ENCODE measurements at regions not wholly inside any gene's neighbourhood (a gene's known extent, or its start where the extent isn't known, plus 50 kb on each side); places are given as distances from the start of the nearest gene placed in this dataset.

DNA sequence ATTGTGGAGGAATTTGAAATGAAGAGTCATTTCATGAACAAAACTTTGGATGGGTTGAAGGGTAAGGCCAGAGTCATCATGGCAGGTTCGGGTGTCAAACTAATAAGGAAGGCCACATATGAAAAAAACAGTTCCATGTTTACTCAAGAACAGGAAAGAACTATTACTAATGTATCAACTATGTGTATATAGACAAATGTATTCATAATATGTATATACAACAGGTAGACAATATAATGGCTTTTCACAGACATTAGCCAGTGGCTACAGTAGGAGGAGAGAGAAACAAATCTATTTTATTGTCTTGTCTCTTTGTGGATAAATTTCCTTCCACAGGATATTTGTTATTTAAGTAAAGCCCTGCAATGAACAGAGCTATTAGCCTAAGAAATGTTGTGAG lies 101.1 kb downstream of the CBLL2 start:
- Histone ChIP-seq H3K4me3 (no peak overlapping the region), H3K4me1 (no peaks in the 10 kb centered on the region), H3K27me3 (no peaks in the 10 kb centered on the region), H3K9me3 (no peaks in the 10 kb centered on the region), H3K36me3 (no peaks in the 10 kb centered on the region), H3K27ac (no peak overlapping the region)
- no peak for TF ChIP-seq POLR2A (IDR thresholded peaks at IDR 0.05)
- TF ChIP-seq, protein P1, sequence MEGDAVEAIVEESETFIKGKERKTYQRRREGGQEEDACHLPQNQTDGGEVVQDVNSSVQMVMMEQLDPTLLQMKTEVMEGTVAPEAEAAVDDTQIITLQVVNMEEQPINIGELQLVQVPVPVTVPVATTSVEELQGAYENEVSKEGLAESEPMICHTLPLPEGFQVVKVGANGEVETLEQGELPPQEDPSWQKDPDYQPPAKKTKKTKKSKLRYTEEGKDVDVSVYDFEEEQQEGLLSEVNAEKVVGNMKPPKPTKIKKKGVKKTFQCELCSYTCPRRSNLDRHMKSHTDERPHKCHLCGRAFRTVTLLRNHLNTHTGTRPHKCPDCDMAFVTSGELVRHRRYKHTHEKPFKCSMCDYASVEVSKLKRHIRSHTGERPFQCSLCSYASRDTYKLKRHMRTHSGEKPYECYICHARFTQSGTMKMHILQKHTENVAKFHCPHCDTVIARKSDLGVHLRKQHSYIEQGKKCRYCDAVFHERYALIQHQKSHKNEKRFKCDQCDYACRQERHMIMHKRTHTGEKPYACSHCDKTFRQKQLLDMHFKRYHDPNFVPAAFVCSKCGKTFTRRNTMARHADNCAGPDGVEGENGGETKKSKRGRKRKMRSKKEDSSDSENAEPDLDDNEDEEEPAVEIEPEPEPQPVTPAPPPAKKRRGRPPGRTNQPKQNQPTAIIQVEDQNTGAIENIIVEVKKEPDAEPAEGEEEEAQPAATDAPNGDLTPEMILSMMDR (IDR thresholded peaks at IDR 0.05), result no peak
- TF ChIP-seq POLR2AphosphoS5 (IDR thresholded peaks at IDR 0.05), result no peak
- no peak for TF ChIP-seq EP300 (IDR thresholded peaks at IDR 0.05; ENCODE audit: low read depth)
- intact Hi-C loops (cut with DNase I; ENCODE audit: low total_unique reads) (no loop called here), in situ Hi-C loops (cut with MboI; ENCODE audit: low pct_ligation_motif_present in 1 of 4, low pct_unique_long_range_greater_than_20kb in 1 of 4, low sequenced_read_pairs in 3 of 4) (no loop called here)
- DNase-seq, result no peak
- WGBS, 2 donors (ENCODE audit: low coverage in 1 of 2), result 27% methylated on average over 1 of the region's 1 CpG; no CpG with 5 or more reads in 1 of the 2 donors

GRCh38 chrX:22376369-22376768 lies 103.7 kb downstream of the CBLL2 start:
- in situ Hi-C loops (cut with MboI; ENCODE audit: low pct_ligation_motif_present in 1 of 4, low pct_unique_long_range_greater_than_20kb in 1 of 4, low sequenced_read_pairs in 3 of 4), result no loop called here
- Histone ChIP-seq H3K9me3 (no peaks in the 10 kb centered on the region), H3K27me3 (no peaks in the 10 kb centered on the region), H3K4me1 (no peaks in the 10 kb centered on the region), H3K4me3 (no peak overlapping the region), H3K27ac (no peak overlapping the region), H3K36me3 (no peaks in the 10 kb centered on the region)
- TF ChIP-seq EP300 (IDR thresholded peaks at IDR 0.05; ENCODE audit: low read depth) (no peak), POLR2AphosphoS5 (IDR thresholded peaks at IDR 0.05) (no peak), POLR2A (IDR thresholded peaks at IDR 0.05) (no peak)
- TF ChIP-seq, protein P1 (IDR thresholded peaks at IDR 0.05), result no peak
- 68 to 83% methylated on average over 1 to 2 of the region's 2 CpGs for WGBS, 2 donors (ENCODE audit: low coverage in 1 of 2)
- DNase-seq, result no peak
- intact Hi-C loops (cut with DNase I; ENCODE audit: low total_unique reads), result no loop called here

DNA sequence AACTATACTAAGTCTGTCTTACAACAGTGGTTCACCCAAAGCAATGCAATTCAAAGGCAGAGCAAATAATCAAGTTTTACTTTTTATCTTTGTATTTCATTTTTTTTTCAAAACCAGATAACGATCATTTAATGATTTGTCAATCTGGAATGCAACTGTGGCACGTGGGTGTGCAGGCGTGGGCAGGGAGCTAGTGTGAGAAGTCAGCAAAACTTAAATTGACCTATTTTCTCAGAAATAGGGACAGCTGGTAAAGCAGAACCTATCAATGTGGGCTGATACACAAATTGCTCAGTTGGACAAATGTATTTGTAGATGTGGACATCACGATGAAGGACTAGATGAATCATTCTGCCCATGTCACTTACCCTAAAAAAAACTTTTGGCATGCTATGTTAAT lies 105.6 kb downstream of the CBLL2 start:
- WGBS, 2 donors (ENCODE audit: low coverage in 1 of 2), result 61 to 65% methylated on average over 3 to 4 of the region's 4 CpGs
- H3K4me3 ChIP-seq, result no peak overlapping the region
- intact Hi-C loops (cut with DNase I; ENCODE audit: low total_unique reads) (no loop called here), in situ Hi-C loops (cut with MboI; ENCODE audit: low pct_ligation_motif_present in 1 of 4, low pct_unique_long_range_greater_than_20kb in 1 of 4, low sequenced_read_pairs in 3 of 4) (no loop called here)
- TF ChIP-seq POLR2AphosphoS5 (IDR thresholded peaks at IDR 0.05) (no peak), POLR2A (IDR thresholded peaks at IDR 0.05) (no peak), EP300 (IDR thresholded peaks at IDR 0.05; ENCODE audit: low read depth) (no peak)
- TF ChIP-seq, protein P1 (IDR thresholded peaks at IDR 0.05), result no peak
- H3K4me1 ChIP-seq, result no peaks in the 10 kb centered on the region
- H3K27ac ChIP-seq, result no peak overlapping the region
- no peaks in the 10 kb centered on the region for H3K9me3 ChIP-seq
- H3K27me3 ChIP-seq, result no peaks in the 10 kb centered on the region
- H3K36me3 ChIP-seq, result no peaks in the 10 kb centered on the region
- no peak for DNase-seq

GRCh38 chrX:22383988-22384387 lies 111.3 kb downstream of the CBLL2 start:
- TF ChIP-seq EP300 (IDR thresholded peaks at IDR 0.05; ENCODE audit: low read depth) (no peak), POLR2A (IDR thresholded peaks at IDR 0.05) (no peak), POLR2AphosphoS5 (IDR thresholded peaks at IDR 0.05) (no peak)
- TF ChIP-seq, protein P1 (IDR thresholded peaks at IDR 0.05), result no peak

More at GRCh38 chrX:22383988-22384387, 111.3 kb downstream of the CBLL2 start:
- DNase-seq, result no peak
- intact Hi-C loops (cut with DNase I; ENCODE audit: low total_unique reads), result no loop called here
- Histone ChIP-seq H3K27ac (no peak overlapping the region), H3K27me3 (no peaks in the 10 kb centered on the region), H3K4me1 (no peaks in the 10 kb centered on the region), H3K36me3 (no peaks in the 10 kb centered on the region), H3K4me3 (no peak overlapping the region), H3K9me3 (no peaks in the 10 kb centered on the region)
- in situ Hi-C loops (cut with MboI; ENCODE audit: low pct_ligation_motif_present in 1 of 4, low pct_unique_long_range_greater_than_20kb in 1 of 4, low sequenced_read_pairs in 3 of 4), result no loop called here
- 79 to 90% methylated on average over 2 to 7 of the region's 7 CpGs for WGBS, 2 donors (ENCODE audit: low coverage in 1 of 2)

All from transverse colon (tissue), 4 donors.